Spinal cord (tissue), 9 donors: ENCODE measurements at regions not wholly inside any gene's neighbourhood (a gene's known extent, or its start where the extent isn't known, plus 50 kb on each side); places are given as distances from the start of the nearest gene placed in this dataset.
A peak's percentile ranks its signal among the peaks of the same experiment; 100 is the strongest.

ENCODE experiments used
- DNase-seq, 6 donors: peaks; one replicate each; pipeline versions ENCODE4 v3.0.0 to v3.0.0-alpha.2; 2013 to 2015; ENCODE audit warnings: low spot score in 6 of 6, low read depth in 4 of 6
- H3K27ac ChIP-seq: one replicate; pipeline ENCODE4 v1.5.1; 2013; ENCODE audit warnings: low read depth, low read length, control low read depth
- H3K27me3 ChIP-seq: one replicate; pipeline ENCODE4 v1.6.1; 2013; ENCODE audit warnings: low read length; ENCODE audit not compliant: control insufficient read depth, insufficient read depth
- H3K36me3 ChIP-seq: one replicate; pipeline ENCODE4 v1.6.1; 2013; ENCODE audit warnings: low read length; ENCODE audit not compliant: control insufficient read depth, insufficient read depth
- H3K4me1 ChIP-seq: one replicate; pipeline ENCODE4 v1.6.1; 2013; ENCODE audit warnings: low read length; ENCODE audit not compliant: control insufficient read depth, insufficient read depth
- H3K4me3 ChIP-seq: one replicate; pipeline ENCODE4 v1.5.1; 2013; ENCODE audit warnings: low read depth, low read length, control low read depth
- H3K9me3 ChIP-seq: one replicate; pipeline ENCODE4 v1.6.1; 2013; ENCODE audit warnings: low read length; ENCODE audit not compliant: control insufficient read depth, insufficient read depth
- WGBS: methylation state at CpG from one replicate; pipeline ENCODE4 v1.1.5; 2013; ENCODE audit warnings: missing lambda C conversion rate; ENCODE audit not compliant: insufficient coverage; 5-methylcytosine and 5-hydroxymethylcytosine counted together
- donor health status: healthy.

GRCh38 chr16:74186561-74186971, 110.0 kb upstream of the PSMD7 start:
- H3K27ac ChIP-seq = no peak overlapping the region
- H3K4me1 ChIP-seq = no peaks in the 10 kb centered on the region
- no peak overlapping the region for H3K4me3 ChIP-seq
- peak in 5 of 6 donors; percentile 5 to 82 (median 29) for DNase-seq
- no peaks in the 10 kb centered on the region for H3K27me3 ChIP-seq
- H3K36me3 ChIP-seq = no peaks in the 10 kb centered on the region
- no CpG with 5 or more reads among the region's 3 CpGs for WGBS
- H3K9me3 ChIP-seq = no peaks in the 10 kb centered on the region

GRCh38 chr16:74184839-74185238, 111.8 kb upstream of the PSMD7 start:
- H3K9me3 ChIP-seq = no peaks in the 10 kb centered on the region
- H3K27me3 ChIP-seq = no peaks in the 10 kb centered on the region
- DNase-seq = no peak
- no peaks in the 10 kb centered on the region for H3K36me3 ChIP-seq
- no peaks in the 10 kb centered on the region for H3K4me1 ChIP-seq
- H3K4me3 ChIP-seq = no peak overlapping the region
- 98% methylated on average over 4 of the region's 5 CpGs for WGBS
- no peak overlapping the region for H3K27ac ChIP-seq

GRCh38 chr16:74183601-74184360, 112.8 kb upstream of the PSMD7 start:
- WGBS = no CpG with 5 or more reads among the region's 4 CpGs
- no peak overlapping the region for H3K27ac ChIP-seq
- no peaks in the 10 kb centered on the region for H3K27me3 ChIP-seq
- H3K4me1 ChIP-seq = no peaks in the 10 kb centered on the region
- no peaks in the 10 kb centered on the region for H3K9me3 ChIP-seq
- no peaks in the 10 kb centered on the region for H3K36me3 ChIP-seq
- no peak overlapping the region for H3K4me3 ChIP-seq
- DNase-seq = no peak

GRCh38 chr16:74169687-74170376, 126.8 kb upstream of the PSMD7 start:
- Histone ChIP-seq H3K4me3 (no peak overlapping the region), H3K27ac (peak overlapping the region; percentile 64), H3K9me3 (no peaks in the 10 kb centered on the region), H3K36me3 (no peaks in the 10 kb centered on the region), H3K4me1 (no peaks in the 10 kb centered on the region), H3K27me3 (no peaks in the 10 kb centered on the region)
- peak in 1 of 6 donors; percentile 45 for DNase-seq
- 69% methylated on average over 6 of the region's 8 CpGs for WGBS

- WGBS = no CpG with 5 or more reads among the region's 3 CpGs
- H3K4me3 ChIP-seq = no peak overlapping the region
- no peaks in the 10 kb centered on the region for H3K27me3 ChIP-seq
- DNase-seq = peak in 1 of 6 donors; percentile 69
- no peaks in the 10 kb centered on the region for H3K9me3 ChIP-seq
- H3K36me3 ChIP-seq = no peaks in the 10 kb centered on the region
- H3K4me1 ChIP-seq = no peaks in the 10 kb centered on the region
- no peak overlapping the region for H3K27ac ChIP-seq
Observed at GRCh38 chr16:74169066-74169465, 127.5 kb upstream of the PSMD7 start.

GRCh38 chr16:74168445-74168844, 128.2 kb upstream of the PSMD7 start:
- no peak for DNase-seq
- no peaks in the 10 kb centered on the region for H3K4me1 ChIP-seq
- no peak overlapping the region for H3K4me3 ChIP-seq
- H3K9me3 ChIP-seq = no peaks in the 10 kb centered on the region
- no peaks in the 10 kb centered on the region for H3K36me3 ChIP-seq
- H3K27ac ChIP-seq = no peak overlapping the region
- no CpG with 5 or more reads among the region's 1 CpG for WGBS
- no peaks in the 10 kb centered on the region for H3K27me3 ChIP-seq

GRCh38 chr16:74166456-74166855, 130.2 kb upstream of the PSMD7 start:
- Histone ChIP-seq H3K9me3 (no peaks in the 10 kb centered on the region), H3K27me3 (no peaks in the 10 kb centered on the region), H3K4me3 (no peak overlapping the region), H3K36me3 (no peaks in the 10 kb centered on the region), H3K27ac (no peak overlapping the region), H3K4me1 (no peaks in the 10 kb centered on the region)
- no CpG with 5 or more reads among the region's 2 CpGs for WGBS
- DNase-seq = no peak

GRCh38 chr16:74165566-74166080, 131.0 kb upstream of the PSMD7 start:
- no peaks in the 10 kb centered on the region for H3K36me3 ChIP-seq
- no peaks in the 10 kb centered on the region for H3K27me3 ChIP-seq
- no peak overlapping the region for H3K27ac ChIP-seq
- H3K9me3 ChIP-seq = peaks cover 1% of the 10 kb centered on the region
- peak in 2 of 6 donors; percentile 12 to 93 for DNase-seq
- no peak overlapping the region for H3K4me3 ChIP-seq
- no peaks in the 10 kb centered on the region for H3K4me1 ChIP-seq
- WGBS = no CpG with 5 or more reads among the region's 5 CpGs

GRCh38 chr16:74160759-74161158, 135.9 kb upstream of the PSMD7 start:
- Histone ChIP-seq H3K4me1 (no peaks in the 10 kb centered on the region), H3K27ac (no peak overlapping the region), H3K9me3 (peaks cover 1% of the 10 kb centered on the region), H3K36me3 (no peaks in the 10 kb centered on the region), H3K4me3 (no peak overlapping the region), H3K27me3 (no peaks in the 10 kb centered on the region)
- WGBS = no CpG with 5 or more reads among the region's 2 CpGs
- DNase-seq = no peak

- WGBS = 25% methylated on average over 1 of the region's 1 CpG
- H3K4me3 ChIP-seq = no peak overlapping the region
- DNase-seq = no peak
- no peaks in the 10 kb centered on the region for H3K27me3 ChIP-seq
- H3K36me3 ChIP-seq = no peaks in the 10 kb centered on the region
- H3K4me1 ChIP-seq = no peaks in the 10 kb centered on the region
- no peak overlapping the region for H3K27ac ChIP-seq
- no peaks in the 10 kb centered on the region for H3K9me3 ChIP-seq
Observed at GRCh38 chr16:74153773-74154172, 142.8 kb upstream of the PSMD7 start.
